ENCODE measurements at regions not wholly inside any gene's neighbourhood (a gene's known extent, or its start where the extent isn't known, plus 50 kb on each side); places are given as distances from the start of the nearest gene placed in this dataset.

GRCh38 chr17:79340333-79341221 lies 266.0 kb downstream of the ENGASE start:
- H3K9me3 ChIP-seq (ENCODE audit: control insufficient read depth in 1 of 2, low read length in 2 of 2), result no peaks in the 10 kb centered on the region

GRCh38 chr17:79339321-79339720 lies 264.7 kb downstream of the ENGASE start:
- no peaks in the 10 kb centered on the region for H3K36me3 ChIP-seq (ENCODE audit: control insufficient read depth in 1 of 2, insufficient read depth in 2 of 2, low read length in 2 of 2)
- H3K27me3 ChIP-seq (ENCODE audit: control insufficient read depth in 1 of 2, insufficient read depth in 2 of 2, low read length in 2 of 2), result peaks cover 0 to 5% of the 10 kb centered on the region in 2 donors
- H3K27ac ChIP-seq (ENCODE audit: low read depth, low read length), result no peak overlapping the region
- no peak overlapping the region for H3K9ac ChIP-seq (ENCODE audit: low read depth in 1 of 2, low read length in 2 of 2)
- H3K4me3 ChIP-seq (ENCODE audit: low read depth in 1 of 2, low read length in 2 of 2), result no peak overlapping the region
- no peaks in the 10 kb centered on the region for H3K9me3 ChIP-seq (ENCODE audit: control insufficient read depth in 1 of 2, low read length in 2 of 2)
- peaks cover 0 to 9% of the 10 kb centered on the region in 2 donors for H3K4me1 ChIP-seq (ENCODE audit: control insufficient read depth in 1 of 2, insufficient read depth in 2 of 2, low read length in 2 of 2)

More at GRCh38 chr17:79340333-79341221, 266.0 kb downstream of the ENGASE start:
- Histone ChIP-seq H3K27ac (ENCODE audit: low read depth, low read length) (no peak overlapping the region), H3K4me3 (ENCODE audit: low read depth in 1 of 2, low read length in 2 of 2) (peak overlapping the region in 1 of 2 donors; percentile 50), H3K27me3 (ENCODE audit: control insufficient read depth in 1 of 2, insufficient read depth in 2 of 2, low read length in 2 of 2) (peaks cover 0 to 5% of the 10 kb centered on the region in 2 donors), H3K36me3 (ENCODE audit: control insufficient read depth in 1 of 2, insufficient read depth in 2 of 2, low read length in 2 of 2) (no peaks in the 10 kb centered on the region), H3K9ac (ENCODE audit: low read depth in 1 of 2, low read length in 2 of 2) (no peak overlapping the region), H3K4me1 (ENCODE audit: control insufficient read depth in 1 of 2, insufficient read depth in 2 of 2, low read length in 2 of 2) (peaks cover 0 to 9% of the 10 kb centered on the region in 2 donors)

GRCh38 chr17:79338604-79339003 lies 264.0 kb downstream of the ENGASE start:
- Histone ChIP-seq H3K4me1 (ENCODE audit: control insufficient read depth in 1 of 2, insufficient read depth in 2 of 2, low read length in 2 of 2) (peaks cover 0 to 9% of the 10 kb centered on the region in 2 donors), H3K4me3 (ENCODE audit: low read depth in 1 of 2, low read length in 2 of 2) (no peak overlapping the region), H3K9me3 (ENCODE audit: control insufficient read depth in 1 of 2, low read length in 2 of 2) (no peaks in the 10 kb centered on the region), H3K27me3 (ENCODE audit: control insufficient read depth in 1 of 2, insufficient read depth in 2 of 2, low read length in 2 of 2) (peaks cover 2 to 3% of the 10 kb centered on the region in 2 donors), H3K9ac (ENCODE audit: low read depth in 1 of 2, low read length in 2 of 2) (no peak overlapping the region), H3K27ac (ENCODE audit: low read depth, low read length) (no peak overlapping the region), H3K36me3 (ENCODE audit: control insufficient read depth in 1 of 2, insufficient read depth in 2 of 2, low read length in 2 of 2) (no peaks in the 10 kb centered on the region)

GRCh38 chr17:79338152-79338551 lies 263.5 kb downstream of the ENGASE start:
- peaks cover 0 to 3% of the 10 kb centered on the region in 2 donors for H3K27me3 ChIP-seq (ENCODE audit: control insufficient read depth in 1 of 2, insufficient read depth in 2 of 2, low read length in 2 of 2)
- peaks cover 0 to 9% of the 10 kb centered on the region in 2 donors for H3K4me1 ChIP-seq (ENCODE audit: control insufficient read depth in 1 of 2, insufficient read depth in 2 of 2, low read length in 2 of 2)
- no peak overlapping the region for H3K4me3 ChIP-seq (ENCODE audit: low read depth in 1 of 2, low read length in 2 of 2)
- H3K9ac ChIP-seq (ENCODE audit: low read depth in 1 of 2, low read length in 2 of 2), result no peak overlapping the region
- H3K36me3 ChIP-seq (ENCODE audit: control insufficient read depth in 1 of 2, insufficient read depth in 2 of 2, low read length in 2 of 2), result no peaks in the 10 kb centered on the region
- no peak overlapping the region for H3K27ac ChIP-seq (ENCODE audit: low read depth, low read length)
- H3K9me3 ChIP-seq (ENCODE audit: control insufficient read depth in 1 of 2, low read length in 2 of 2), result no peaks in the 10 kb centered on the region

- Histone ChIP-seq H3K4me1 (ENCODE audit: control insufficient read depth in 1 of 2, insufficient read depth in 2 of 2, low read length in 2 of 2) (peaks cover 0 to 9% of the 10 kb centered on the region in 2 donors), H3K36me3 (ENCODE audit: control insufficient read depth in 1 of 2, insufficient read depth in 2 of 2, low read length in 2 of 2) (no peaks in the 10 kb centered on the region), H3K9me3 (ENCODE audit: control insufficient read depth in 1 of 2, low read length in 2 of 2) (no peaks in the 10 kb centered on the region), H3K9ac (ENCODE audit: low read depth in 1 of 2, low read length in 2 of 2) (no peak overlapping the region), H3K27me3 (ENCODE audit: control insufficient read depth in 1 of 2, insufficient read depth in 2 of 2, low read length in 2 of 2) (peaks cover 0 to 3% of the 10 kb centered on the region in 2 donors), H3K27ac (ENCODE audit: low read depth, low read length) (no peak overlapping the region), H3K4me3 (ENCODE audit: low read depth in 1 of 2, low read length in 2 of 2) (no peak overlapping the region)
Observed at GRCh38 chr17:79337053-79337452, 262.4 kb downstream of the ENGASE start.

- Histone ChIP-seq H3K4me1 (ENCODE audit: control insufficient read depth in 1 of 2, insufficient read depth in 2 of 2, low read length in 2 of 2) (peaks cover 0 to 3% of the 10 kb centered on the region in 2 donors), H3K27me3 (ENCODE audit: control insufficient read depth in 1 of 2, insufficient read depth in 2 of 2, low read length in 2 of 2) (peaks cover 0 to 7% of the 10 kb centered on the region in 2 donors), H3K9ac (ENCODE audit: low read depth in 1 of 2, low read length in 2 of 2) (no peak overlapping the region), H3K27ac (ENCODE audit: low read depth, low read length) (no peak overlapping the region), H3K4me3 (ENCODE audit: low read depth in 1 of 2, low read length in 2 of 2) (no peak overlapping the region), H3K36me3 (ENCODE audit: control insufficient read depth in 1 of 2, insufficient read depth in 2 of 2, low read length in 2 of 2) (no peaks in the 10 kb centered on the region), H3K9me3 (ENCODE audit: control insufficient read depth in 1 of 2, low read length in 2 of 2) (no peaks in the 10 kb centered on the region)
Observed at GRCh38 chr17:79335456-79335855, 260.8 kb downstream of the ENGASE start.

GRCh38 chr17:79332011-79332554 lies 257.5 kb downstream of the ENGASE start:
- H3K9me3 ChIP-seq (ENCODE audit: control insufficient read depth in 1 of 2, low read length in 2 of 2), result no peaks in the 10 kb centered on the region
- no peak overlapping the region for H3K9ac ChIP-seq (ENCODE audit: low read depth in 1 of 2, low read length in 2 of 2)
- H3K27me3 ChIP-seq (ENCODE audit: control insufficient read depth in 1 of 2, insufficient read depth in 2 of 2, low read length in 2 of 2), result peaks cover 8% of the 10 kb centered on the region in 2 donors
- H3K4me1 ChIP-seq (ENCODE audit: control insufficient read depth in 1 of 2, insufficient read depth in 2 of 2, low read length in 2 of 2), result no peaks in the 10 kb centered on the region
- no peaks in the 10 kb centered on the region for H3K36me3 ChIP-seq (ENCODE audit: control insufficient read depth in 1 of 2, insufficient read depth in 2 of 2, low read length in 2 of 2)
- H3K27ac ChIP-seq (ENCODE audit: low read depth, low read length), result no peak overlapping the region
- no peak overlapping the region for H3K4me3 ChIP-seq (ENCODE audit: low read depth in 1 of 2, low read length in 2 of 2)

- Histone ChIP-seq H3K27me3 (ENCODE audit: control insufficient read depth in 1 of 2, insufficient read depth in 2 of 2, low read length in 2 of 2) (peaks cover 8 to 12% of the 10 kb centered on the region in 2 donors), H3K4me1 (ENCODE audit: control insufficient read depth in 1 of 2, insufficient read depth in 2 of 2, low read length in 2 of 2) (no peaks in the 10 kb centered on the region), H3K9me3 (ENCODE audit: control insufficient read depth in 1 of 2, low read length in 2 of 2) (no peaks in the 10 kb centered on the region), H3K36me3 (ENCODE audit: control insufficient read depth in 1 of 2, insufficient read depth in 2 of 2, low read length in 2 of 2) (no peaks in the 10 kb centered on the region), H3K4me3 (ENCODE audit: low read depth in 1 of 2, low read length in 2 of 2) (no peak overlapping the region), H3K27ac (ENCODE audit: low read depth, low read length) (no peak overlapping the region), H3K9ac (ENCODE audit: low read depth in 1 of 2, low read length in 2 of 2) (no peak overlapping the region)
Observed at GRCh38 chr17:79331492-79331891, 256.9 kb downstream of the ENGASE start.

GRCh38 chr17:79330696-79331095 lies 256.1 kb downstream of the ENGASE start:
- peaks cover 8 to 12% of the 10 kb centered on the region in 2 donors for H3K27me3 ChIP-seq (ENCODE audit: control insufficient read depth in 1 of 2, insufficient read depth in 2 of 2, low read length in 2 of 2)
- no peak overlapping the region for H3K4me3 ChIP-seq (ENCODE audit: low read depth in 1 of 2, low read length in 2 of 2)
- H3K27ac ChIP-seq (ENCODE audit: low read depth, low read length), result no peak overlapping the region
- no peaks in the 10 kb centered on the region for H3K36me3 ChIP-seq (ENCODE audit: control insufficient read depth in 1 of 2, insufficient read depth in 2 of 2, low read length in 2 of 2)
- no peak overlapping the region for H3K9ac ChIP-seq (ENCODE audit: low read depth in 1 of 2, low read length in 2 of 2)
- no peaks in the 10 kb centered on the region for H3K4me1 ChIP-seq (ENCODE audit: control insufficient read depth in 1 of 2, insufficient read depth in 2 of 2, low read length in 2 of 2)
- H3K9me3 ChIP-seq (ENCODE audit: control insufficient read depth in 1 of 2, low read length in 2 of 2), result no peaks in the 10 kb centered on the region

GRCh38 chr17:79330229-79330628 lies 255.6 kb downstream of the ENGASE start:
- Histone ChIP-seq H3K4me3 (ENCODE audit: low read depth in 1 of 2, low read length in 2 of 2) (no peak overlapping the region), H3K27ac (ENCODE audit: low read depth, low read length) (no peak overlapping the region), H3K9me3 (ENCODE audit: control insufficient read depth in 1 of 2, low read length in 2 of 2) (no peaks in the 10 kb centered on the region), H3K36me3 (ENCODE audit: control insufficient read depth in 1 of 2, insufficient read depth in 2 of 2, low read length in 2 of 2) (no peaks in the 10 kb centered on the region), H3K9ac (ENCODE audit: low read depth in 1 of 2, low read length in 2 of 2) (no peak overlapping the region), H3K27me3 (ENCODE audit: control insufficient read depth in 1 of 2, insufficient read depth in 2 of 2, low read length in 2 of 2) (peaks cover 8 to 12% of the 10 kb centered on the region in 2 donors), H3K4me1 (ENCODE audit: control insufficient read depth in 1 of 2, insufficient read depth in 2 of 2, low read length in 2 of 2) (no peaks in the 10 kb centered on the region)

Data from duodenal mucosa (tissue), 2 donors.